GM18870 (cell line): ENCODE measurements at regions not wholly inside any gene's neighbourhood (a gene's known extent, or its start where the extent isn't known, plus 50 kb on each side); places are given as distances from the start of the nearest gene placed in this dataset.
A peak's percentile ranks its signal among the peaks of the same experiment; 100 is the strongest.
"Not testable (repeated sequence)": the region's sequence is repeated elsewhere in the genome, so short reads cannot be mapped to it uniquely, and the experiment has no call there.

Experiments used
- ATAC-seq: cut with Tn5 transposase; IDR thresholded peaks from one replicate; pipeline ENCODE4 v1.9.1; 2021; ENCODE audit warnings: moderate library complexity; ENCODE audit not compliant: unreplicated experiment

DNA sequence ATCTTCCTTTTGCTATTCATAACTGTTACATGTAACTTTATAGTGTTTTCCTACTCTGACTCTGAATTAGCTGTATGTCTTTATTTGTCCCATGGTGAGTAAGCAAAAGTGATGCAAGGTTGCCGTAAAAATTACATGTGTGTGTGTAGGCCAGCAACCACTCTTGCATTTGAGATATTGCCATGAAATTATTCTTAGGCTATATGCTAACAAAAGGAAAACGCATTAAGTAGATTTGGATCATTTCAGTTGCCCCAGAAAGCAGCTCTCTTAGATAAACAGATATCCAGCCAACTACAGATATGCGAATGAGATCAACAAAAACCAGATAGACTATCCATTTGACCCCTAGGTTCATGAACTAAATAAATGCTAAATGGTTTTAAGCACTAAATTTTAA is 73.6 kb downstream of the CYLC2 start:
- ATAC-seq, result no peak

- ATAC-seq, result no peak
Observed at GRCh38 chr9:103078581-103078980, 83.4 kb downstream of the CYLC2 start.

GRCh38 chr9:103082494-103082893 is 87.4 kb downstream of the CYLC2 start:
- ATAC-seq, result no peak

DNA sequence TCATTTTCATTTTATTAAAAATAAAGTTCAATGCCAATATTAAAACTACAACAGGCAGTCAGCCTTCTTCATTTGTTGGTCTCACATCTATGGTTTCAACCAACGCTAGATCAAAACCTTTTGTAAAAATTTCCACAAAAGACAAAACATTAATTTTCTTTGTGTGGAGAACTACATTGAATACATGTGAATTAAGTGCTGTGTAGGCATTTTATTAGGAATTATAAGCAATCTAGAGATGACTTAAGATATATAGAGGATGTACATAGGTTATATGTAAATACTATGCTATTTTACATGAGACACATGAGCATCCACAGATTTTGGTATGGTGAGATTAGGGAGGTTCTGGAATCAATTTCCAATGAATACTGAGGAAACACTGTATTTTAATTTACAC is 94.2 kb downstream of the CYLC2 start:
- ATAC-seq, result no peak

DNA sequence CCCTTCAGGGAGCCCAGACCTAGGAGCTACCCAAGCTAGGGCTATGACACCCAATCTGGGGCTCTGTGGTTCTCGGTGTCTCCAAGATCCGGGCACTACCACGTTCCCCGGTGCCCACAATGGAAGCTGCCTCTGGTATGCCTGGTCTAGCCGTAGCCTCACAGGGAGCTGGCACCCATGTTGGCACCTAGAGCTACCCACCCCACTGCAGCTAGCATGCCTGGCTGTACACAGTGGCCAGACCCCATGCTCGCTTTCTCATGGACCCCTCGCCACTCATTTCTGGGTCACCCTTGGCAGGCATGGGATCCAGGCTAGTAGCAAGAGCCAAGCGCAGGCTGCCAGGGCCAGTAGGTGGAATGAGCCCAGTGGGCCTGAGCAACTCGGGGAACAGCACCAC is 109.0 kb downstream of the CYLC2 start:
- no peak for ATAC-seq

DNA sequence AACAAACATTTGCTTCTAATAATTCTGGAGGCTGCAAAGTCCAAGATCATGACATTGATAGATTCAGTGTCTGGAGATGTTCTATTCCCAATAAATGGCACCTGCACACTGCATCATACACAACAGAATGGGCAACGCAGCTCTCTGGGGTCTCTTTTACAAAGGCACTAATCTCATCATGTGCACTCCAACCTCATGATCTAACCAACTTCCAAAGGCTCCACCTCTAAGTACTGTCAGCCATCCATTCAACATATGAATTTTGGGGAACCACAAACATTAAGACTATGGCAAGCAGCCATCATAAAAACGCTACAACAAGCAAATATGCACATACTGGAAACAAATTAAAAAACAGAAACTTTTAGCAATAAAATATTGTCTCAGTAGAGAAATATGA is 121.1 kb downstream of the CYLC2 start:
- ATAC-seq, result no peak

- ATAC-seq, result no peak
Observed at GRCh38 chr9:103126494-103126893, 131.4 kb downstream of the CYLC2 start.

DNA sequence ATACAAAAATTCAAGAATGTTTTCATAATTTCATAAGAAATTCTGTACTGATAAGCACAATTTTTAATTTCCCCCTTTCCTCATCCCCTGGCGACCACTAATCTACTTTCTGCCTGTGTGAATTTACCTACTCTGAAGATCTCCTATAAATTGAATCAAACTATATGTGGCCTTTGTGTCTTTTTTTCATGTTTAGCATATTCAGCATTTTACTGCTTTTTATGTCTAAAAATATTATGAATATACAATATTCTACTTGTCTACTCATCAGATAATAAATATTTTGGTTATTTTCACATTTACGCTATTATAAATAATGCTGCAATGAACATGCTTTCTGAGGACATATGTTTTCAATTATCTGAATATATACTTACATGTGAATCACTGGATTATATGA is 144.8 kb downstream of the CYLC2 start:
- ATAC-seq, result no peak

GRCh38 chr9:103152473-103152872 is 157.3 kb downstream of the CYLC2 start:
- ATAC-seq, result no peak

- ATAC-seq, result no peak
Observed at GRCh38 chr9:103167530-103167929, 172.4 kb downstream of the CYLC2 start.

GRCh38 chr9:103168254-103168653 is 173.1 kb downstream of the CYLC2 start:
- ATAC-seq, result no peak

DNA sequence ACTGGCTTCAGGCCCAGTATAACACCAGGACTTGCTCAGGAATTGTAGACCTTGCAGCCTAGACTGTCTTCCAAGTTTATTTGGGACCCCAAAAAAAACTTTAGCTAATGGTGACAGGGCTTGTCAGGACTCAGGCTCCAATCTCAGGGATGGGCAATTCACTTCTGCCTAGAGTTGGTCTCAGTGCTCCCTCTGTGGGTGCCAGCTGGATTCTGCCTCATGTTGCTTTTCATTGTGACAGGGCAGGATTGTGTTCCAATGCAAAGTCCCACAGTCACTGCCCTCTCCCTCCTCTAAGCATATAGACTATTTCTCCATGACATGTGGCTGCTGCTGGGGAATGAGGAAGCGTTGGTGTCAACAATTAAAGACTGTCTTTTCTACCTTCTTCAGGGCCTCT is 174.7 kb downstream of the CYLC2 start:
- no peak for ATAC-seq

DNA sequence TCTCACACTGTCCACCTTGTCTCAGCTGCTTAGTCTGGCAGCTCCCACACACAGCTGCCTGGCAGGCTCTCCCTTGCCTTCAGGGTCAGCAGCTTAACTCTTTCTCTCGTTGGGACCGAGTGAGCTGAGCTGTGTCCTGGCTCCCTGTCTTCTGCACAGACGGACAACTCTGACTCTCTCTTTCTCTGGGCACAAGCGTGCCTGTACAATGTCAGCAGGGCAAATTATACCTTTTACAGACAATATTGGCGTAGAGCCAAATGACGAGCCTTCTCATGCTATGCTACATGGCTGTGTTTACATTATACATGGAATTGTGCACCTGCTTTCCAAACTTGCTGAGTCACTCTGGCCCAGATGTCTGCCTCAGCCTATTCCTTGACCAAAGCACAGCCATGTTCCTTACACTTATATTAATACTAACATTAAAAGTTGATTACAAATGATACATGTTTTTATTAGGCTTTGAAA is 188.6 kb downstream of the CYLC2 start:
- ATAC-seq, result no peak

DNA sequence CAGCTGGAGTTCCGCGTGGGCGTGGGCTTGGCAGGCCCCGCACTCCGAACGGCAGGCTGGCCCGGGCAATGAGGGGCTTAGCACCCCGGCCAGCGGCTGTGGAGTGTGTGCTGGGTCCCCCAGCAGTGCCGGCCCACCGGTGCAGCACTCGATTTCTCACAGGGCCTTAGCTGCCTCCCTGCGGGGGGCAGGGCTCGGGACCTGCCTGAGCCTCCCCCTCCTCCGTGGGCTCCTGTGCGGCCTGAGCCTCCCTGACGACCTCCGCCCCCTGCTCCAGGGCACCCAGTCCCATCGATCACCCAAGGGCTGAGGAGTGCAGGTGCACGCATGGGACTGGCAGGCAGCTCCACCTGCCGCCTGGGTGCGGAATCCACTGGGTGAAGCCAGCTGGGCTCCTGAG is 191.8 kb downstream of the CYLC2 start:
- ATAC-seq, result no peak

DNA sequence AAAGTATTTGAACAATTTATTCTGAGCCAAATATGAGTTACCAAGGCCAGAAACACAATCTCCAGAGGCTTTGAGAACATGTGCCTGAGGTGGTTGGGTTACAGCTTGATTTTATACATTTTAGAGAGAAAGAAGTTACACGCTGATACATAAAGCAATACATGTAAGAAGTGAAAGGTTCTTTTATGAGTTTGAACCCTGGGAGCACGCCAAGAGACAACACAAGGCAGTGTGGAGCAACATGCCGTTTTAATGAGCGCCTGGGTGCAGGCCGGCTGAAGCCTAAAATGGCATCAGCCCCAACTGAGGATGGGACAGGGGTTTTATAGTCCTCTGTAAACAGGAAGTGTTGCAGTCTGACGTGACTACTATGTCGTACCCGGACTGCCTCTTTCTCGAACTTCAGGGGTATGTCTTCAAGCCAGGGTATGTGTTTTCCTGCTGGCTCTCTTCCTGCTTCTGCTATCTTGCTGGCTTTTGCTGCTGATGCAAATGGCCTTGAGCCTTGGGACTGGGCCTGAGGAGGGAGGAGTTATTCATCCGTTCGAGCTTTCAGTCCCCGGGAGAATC is 193.7 kb downstream of the CYLC2 start:
- no peak for ATAC-seq

DNA sequence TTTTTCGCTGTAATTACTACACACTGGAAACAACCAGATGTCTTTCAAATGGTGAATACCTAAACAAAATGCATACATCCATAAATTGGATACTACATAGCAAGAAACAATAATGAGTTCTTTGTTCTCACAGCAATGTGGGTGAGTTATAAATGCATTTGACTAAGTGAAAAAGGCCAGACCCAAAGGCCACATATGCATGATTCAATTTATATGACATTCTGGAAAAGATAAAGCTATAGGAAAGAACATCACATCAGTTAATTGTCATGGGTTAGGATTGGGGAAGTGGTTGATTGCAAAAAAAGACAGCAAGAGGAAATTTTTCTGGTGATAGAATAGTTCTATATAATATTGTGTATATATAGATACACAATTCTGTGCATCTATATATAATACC is 198.9 kb downstream of the CYLC2 start:
- no peak for ATAC-seq

GRCh38 chr9:103203172-103203571 is 208.0 kb downstream of the CYLC2 start:
- peak; percentile 67 for ATAC-seq

DNA sequence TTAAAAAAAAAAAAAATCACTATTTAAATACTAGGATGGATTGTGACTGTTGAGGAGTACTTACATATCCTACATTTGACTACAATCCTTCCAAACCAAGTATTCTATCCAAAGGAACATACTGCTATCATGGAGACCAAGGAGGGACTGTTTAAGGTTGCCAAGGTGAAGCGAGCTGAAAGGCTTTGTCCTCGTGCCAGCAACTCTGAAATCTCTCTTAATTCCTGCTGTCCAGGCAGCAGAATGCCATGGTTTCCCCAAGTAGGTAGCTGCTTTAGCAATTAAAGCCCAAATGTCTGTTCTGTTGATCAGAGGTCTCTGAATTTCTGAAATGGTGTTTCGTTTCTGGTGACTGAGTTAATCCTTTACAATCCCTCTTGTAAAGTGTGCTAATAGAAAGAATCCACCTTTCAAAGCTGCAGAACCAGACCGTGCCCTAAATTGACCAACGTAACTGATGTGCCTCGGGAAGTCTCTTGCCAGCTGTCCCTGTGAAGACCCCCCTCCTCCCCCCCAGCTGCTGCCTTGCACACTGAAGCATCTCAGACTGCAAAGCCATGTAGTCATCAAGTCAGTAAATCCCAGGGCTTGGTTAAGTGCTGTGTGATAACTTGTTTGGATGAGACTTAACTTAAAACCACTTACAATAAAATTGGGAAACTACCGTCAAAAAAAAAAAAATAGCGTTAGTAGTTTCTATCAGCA is 210.9 kb downstream of the CYLC2 start:
- not testable (repeated sequence) for ATAC-seq

GRCh38 chr9:103210607-103211006 is 215.5 kb downstream of the CYLC2 start:
- no peak for ATAC-seq

DNA sequence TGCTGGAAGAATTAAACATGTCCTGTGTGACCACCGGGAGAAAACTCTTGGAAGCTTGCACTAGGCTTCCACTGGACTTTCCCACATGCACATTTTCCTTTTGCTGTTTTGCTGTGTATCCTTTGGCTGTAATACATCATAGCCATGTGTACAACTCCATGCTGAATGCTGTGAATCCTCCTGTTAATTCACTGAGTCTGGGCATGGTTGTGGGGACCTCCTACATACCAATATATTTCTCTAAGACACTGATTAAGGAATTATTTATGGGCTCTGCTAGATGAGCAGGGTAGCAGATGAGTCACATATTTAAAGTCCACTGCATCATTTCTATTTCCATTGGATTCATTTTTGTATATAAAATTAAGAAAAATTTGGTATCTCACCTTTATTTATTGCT is 220.1 kb downstream of the CYLC2 start:
- ATAC-seq, result no peak

DNA sequence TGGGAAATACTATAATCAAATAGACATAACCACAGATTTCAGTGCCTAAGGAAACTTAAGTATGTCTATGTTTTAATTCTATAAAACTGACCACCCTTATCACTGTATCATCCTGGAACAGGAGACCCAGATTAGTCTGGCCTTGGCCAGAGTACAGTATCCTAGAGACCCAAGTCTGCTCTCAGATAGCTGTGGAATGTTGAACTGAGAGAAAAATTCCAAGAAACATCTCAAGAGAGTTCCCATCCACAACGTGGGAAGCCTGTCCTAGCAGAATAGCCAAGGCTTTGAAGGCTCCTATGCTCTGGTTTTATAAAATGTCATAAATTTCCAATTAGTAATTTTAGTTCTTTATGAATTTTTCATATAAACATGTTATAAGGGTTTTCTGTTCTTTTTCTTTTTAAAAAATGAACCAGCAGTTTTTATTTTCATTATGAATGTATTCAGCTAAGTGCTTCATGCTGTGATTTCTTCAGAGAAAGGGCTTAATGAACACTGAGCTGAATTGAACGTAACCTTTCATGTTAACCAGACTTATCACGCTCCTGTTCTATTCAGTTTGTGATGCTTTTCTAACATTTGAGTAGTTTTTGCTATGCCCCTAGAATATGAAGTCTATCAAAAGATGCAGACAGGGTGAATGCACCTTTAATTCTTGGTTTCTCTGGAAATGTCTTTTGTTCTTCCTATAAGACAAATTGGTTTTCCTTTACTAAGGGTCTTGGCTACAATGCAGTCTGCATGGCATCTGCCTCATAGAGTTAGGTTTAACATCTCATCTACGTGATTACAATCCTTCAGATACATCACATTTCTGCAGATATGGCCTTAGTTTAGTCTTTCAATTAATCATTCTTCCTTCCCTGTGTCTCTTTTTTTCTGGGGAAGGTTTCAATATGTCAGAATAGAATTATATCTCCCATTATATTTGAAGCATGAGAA is 230.8 kb downstream of the CYLC2 start:
- ATAC-seq, result no peak

DNA sequence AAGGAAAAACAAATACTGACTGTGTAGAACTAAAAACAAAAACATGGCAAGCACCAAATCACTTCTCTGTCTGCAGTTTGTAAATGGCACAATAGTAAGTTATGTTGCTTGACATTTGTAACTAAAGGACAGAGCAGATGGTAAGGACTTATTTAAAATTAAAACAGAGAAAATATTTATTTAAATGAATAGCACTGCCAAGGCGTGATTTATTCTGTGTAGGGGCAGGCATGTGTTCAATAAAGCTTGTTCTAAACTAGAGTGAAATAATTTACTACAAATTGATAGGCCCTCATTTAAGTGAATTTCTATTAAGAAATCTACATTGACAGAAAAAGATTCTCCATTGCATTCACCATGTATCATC is 231.5 kb downstream of the CYLC2 start:
- ATAC-seq, result no peak
